NOMO-1 treated with DMSO at 0.1 percent for 48 hours (cell line): ENCODE measurements at regions not wholly inside any gene's neighbourhood (a gene's known extent, or its start where the extent isn't known, plus 50 kb on each side); places are given as distances from the start of the nearest gene placed in this dataset.
"Not testable (repeated sequence)": the region's sequence is repeated elsewhere in the genome, so short reads cannot be mapped to it uniquely, and the experiment has no call there.

ENCODE experiments used
- DNase-seq: peaks from one replicate; lab custom pipeline; 2025; ENCODE audit not compliant: unreplicated experiment; lab: John Stamatoyannopoulos, UW

- DNase-seq: no peak
Observed at GRCh38 chr2:180555391-180555965, 424.9 kb upstream of the UBE2E3 start.

- DNase-seq: no peak
Observed at GRCh38 chr2:180554330-180554729, 426.1 kb upstream of the UBE2E3 start.

GRCh38 chr2:180553094-180553715, 427.2 kb upstream of the UBE2E3 start:
- no peak for DNase-seq

- no peak for DNase-seq
Observed at GRCh38 chr2:180542511-180542910, 437.9 kb upstream of the UBE2E3 start.

GRCh38 chr2:180540761-180541160, 439.6 kb upstream of the UBE2E3 start:
- no peak for DNase-seq

GRCh38 chr2:180539541-180539940, 440.9 kb upstream of the UBE2E3 start:
- DNase-seq: peak; percentile 95

GRCh38 chr2:180535289-180535688, 445.1 kb upstream of the UBE2E3 start:
- DNase-seq: no peak

GRCh38 chr2:180531787-180532186, 448.6 kb upstream of the UBE2E3 start:
- not testable (repeated sequence) for DNase-seq

- no peak for DNase-seq
Observed at GRCh38 chr2:180524499-180524898, 455.9 kb upstream of the UBE2E3 start.

- DNase-seq: peak; percentile 69
Observed at GRCh38 chr2:180523621-180524340, 456.6 kb upstream of the UBE2E3 start.

GRCh38 chr2:180520921-180521581, 459.4 kb upstream of the UBE2E3 start:
- DNase-seq: no peak

- peak; percentile 4 for DNase-seq
Observed at GRCh38 chr2:180520206-180520605, 460.2 kb upstream of the UBE2E3 start.

- DNase-seq: no peak
Observed at GRCh38 chr2:180519276-180519675, 461.1 kb upstream of the UBE2E3 start.

GRCh38 chr2:180516232-180516631, 464.2 kb upstream of the UBE2E3 start:
- DNase-seq: no peak

GRCh38 chr2:180513389-180513788, 467.0 kb upstream of the UBE2E3 start:
- DNase-seq: no peak

- no peak for DNase-seq
Observed at GRCh38 chr2:180508458-180508857, 471.9 kb upstream of the UBE2E3 start.

GRCh38 chr2:180507028-180507427, 473.4 kb upstream of the UBE2E3 start:
- DNase-seq: no peak

- no peak for DNase-seq
Observed at GRCh38 chr2:180505203-180505602, 475.2 kb upstream of the UBE2E3 start.

GRCh38 chr2:180497621-180498152, 482.7 kb upstream of the UBE2E3 start:
- DNase-seq: no peak

- no peak for DNase-seq
Observed at GRCh38 chr2:180495606-180496005, 484.8 kb upstream of the UBE2E3 start.

- DNase-seq: no peak
Observed at GRCh38 chr2:180494286-180494685, 486.1 kb upstream of the UBE2E3 start.

- no peak for DNase-seq
Observed at GRCh38 chr2:180482696-180483095, 475.6 kb upstream of the CWC22 start.
